Activated effector memory CD4-positive, alpha-beta T cell treated with anti-CD3 and anti-CD28 coated beads, Interleukin-2, amount 50 U/mL, for 16 hours (primary cell): ENCODE measurements at regions not wholly inside any gene's neighbourhood (a gene's known extent, or its start where the extent isn't known, plus 50 kb on each side); places are given as distances from the start of the nearest gene placed in this dataset.
"Not testable (repeated sequence)": the region's sequence is repeated elsewhere in the genome, so short reads cannot be mapped to it uniquely, and the experiment has no call there.

Source experiments
- DNase-seq: peaks from one replicate; pipeline ENCODE4 v3.0.0-alpha.2; 2020

GRCh38 chr3:153944084-153944483 is 177.1 kb upstream of the ARHGEF26 start:
- DNase-seq: no peak

GRCh38 chr3:153951276-153951675 is 169.9 kb upstream of the ARHGEF26 start:
- DNase-seq: no peak

- no peak for DNase-seq
Observed at GRCh38 chr3:153952091-153952490, 169.1 kb upstream of the ARHGEF26 start.

- no peak for DNase-seq
Observed at GRCh38 chr3:153956613-153957012, 164.6 kb upstream of the ARHGEF26 start.

GRCh38 chr3:153957421-153957820 is 163.8 kb upstream of the ARHGEF26 start:
- no peak for DNase-seq

- no peak for DNase-seq
Observed at GRCh38 chr3:153958635-153959595, 162.3 kb upstream of the ARHGEF26 start.

- DNase-seq: no peak
Observed at GRCh38 chr3:153960458-153961074, 160.6 kb upstream of the ARHGEF26 start.

GRCh38 chr3:153961494-153961893 is 159.7 kb upstream of the ARHGEF26 start:
- no peak for DNase-seq

- no peak for DNase-seq
Observed at GRCh38 chr3:153963012-153963411, 158.2 kb upstream of the ARHGEF26 start.

GRCh38 chr3:153967260-153967659 is 153.9 kb upstream of the ARHGEF26 start:
- DNase-seq: no peak

GRCh38 chr3:153970047-153970446 is 151.1 kb upstream of the ARHGEF26 start:
- no peak for DNase-seq

- DNase-seq: no peak
Observed at GRCh38 chr3:153970741-153971347, 150.3 kb upstream of the ARHGEF26 start.

- DNase-seq: no peak
Observed at GRCh38 chr3:153972862-153973261, 148.3 kb upstream of the ARHGEF26 start.

- no peak for DNase-seq
Observed at GRCh38 chr3:153973722-153974265, 147.4 kb upstream of the ARHGEF26 start.

GRCh38 chr3:153974614-153975013 is 146.6 kb upstream of the ARHGEF26 start:
- no peak for DNase-seq

GRCh38 chr3:153976891-153977554 is 144.2 kb upstream of the ARHGEF26 start:
- no peak for DNase-seq

- DNase-seq: no peak
Observed at GRCh38 chr3:153978006-153978405, 143.2 kb upstream of the ARHGEF26 start.

- no peak for DNase-seq
Observed at GRCh38 chr3:153979418-153980251, 141.6 kb upstream of the ARHGEF26 start.

GRCh38 chr3:153980252-153980590 is 141.0 kb upstream of the ARHGEF26 start:
- no peak for DNase-seq

GRCh38 chr3:153997364-153997763 is 123.8 kb upstream of the ARHGEF26 start:
- DNase-seq: not testable (repeated sequence)

GRCh38 chr3:154003649-154004048 is 117.5 kb upstream of the ARHGEF26 start:
- no peak for DNase-seq

GRCh38 chr3:154011036-154011435 is 110.2 kb upstream of the ARHGEF26 start:
- no peak for DNase-seq
